Mucosa of rectum (tissue), 2 donors: ENCODE measurements at regions not wholly inside any gene's neighbourhood (a gene's known extent, or its start where the extent isn't known, plus 50 kb on each side); places are given as distances from the start of the nearest gene placed in this dataset.

Source experiments
- H3K27ac ChIP-seq, 2 donors: one replicate each; pipeline ENCODE4 v1.7.0; 2013; ENCODE audit warnings: inconsistent platforms in 2 of 2, low read depth in 2 of 2, low read length in 2 of 2
- H3K27me3 ChIP-seq, 2 donors: one replicate each; pipeline ENCODE4 v1.7.0; 2013; ENCODE audit warnings: low read length in 2 of 2; ENCODE audit not compliant: control insufficient read depth in 2 of 2, insufficient read depth in 2 of 2
- H3K36me3 ChIP-seq, 2 donors: one replicate each; pipeline ENCODE4 v1.7.0; 2013; ENCODE audit warnings: low read length in 2 of 2; ENCODE audit not compliant: control insufficient read depth in 2 of 2, insufficient read depth in 2 of 2
- H3K4me1 ChIP-seq, 2 donors: one replicate each; pipeline ENCODE4 v1.7.0; 2013; ENCODE audit warnings: low read length in 2 of 2, mild to moderate bottlenecking in 1 of 2; ENCODE audit not compliant: control insufficient read depth in 2 of 2, insufficient read depth in 2 of 2
- H3K4me3 ChIP-seq, 2 donors: one replicate each; pipeline ENCODE4 v1.7.0; 2013; ENCODE audit warnings: low read length in 2 of 2
- H3K9ac ChIP-seq, 2 donors: one replicate each; pipeline ENCODE4 v1.7.0; 2013; ENCODE audit warnings: low read length in 2 of 2, low read depth in 1 of 2, mild to moderate bottlenecking in 1 of 2
- H3K9me3 ChIP-seq, 2 donors: one replicate each; pipeline ENCODE4 v1.7.0; 2013; ENCODE audit warnings: low read length in 2 of 2; ENCODE audit not compliant: control insufficient read depth in 2 of 2
- donor health status: healthy.
- donor health status: Normal muscosa, but diverticular disease.

DNA sequence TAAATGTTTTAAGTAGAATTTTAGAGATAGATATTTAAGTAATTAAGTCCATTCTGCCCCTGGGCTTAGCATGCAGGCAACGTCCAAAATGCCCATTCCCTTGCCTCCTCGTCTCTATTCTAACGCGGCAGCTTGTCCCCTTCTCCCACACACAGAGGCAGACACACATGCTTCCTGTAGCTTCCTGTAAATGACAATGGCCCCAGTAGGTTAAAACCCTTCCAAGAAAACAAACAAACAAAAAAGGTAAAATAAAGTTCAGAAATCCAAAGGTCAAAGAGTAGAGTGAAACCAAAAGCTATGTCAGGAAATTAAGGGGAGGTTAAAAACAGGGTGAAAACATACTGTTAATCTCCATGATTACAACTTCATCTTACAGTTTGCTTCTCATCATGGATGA, 857.6 kb downstream of the GATA3 start:
- H3K9me3 ChIP-seq: no peaks in the 10 kb centered on the region
- no peaks in the 10 kb centered on the region for H3K27me3 ChIP-seq
- no peak overlapping the region for H3K9ac ChIP-seq
- no peaks in the 10 kb centered on the region for H3K36me3 ChIP-seq
- H3K4me3 ChIP-seq: no peak overlapping the region
- no peaks in the 10 kb centered on the region for H3K4me1 ChIP-seq
- H3K27ac ChIP-seq: no peak overlapping the region

DNA sequence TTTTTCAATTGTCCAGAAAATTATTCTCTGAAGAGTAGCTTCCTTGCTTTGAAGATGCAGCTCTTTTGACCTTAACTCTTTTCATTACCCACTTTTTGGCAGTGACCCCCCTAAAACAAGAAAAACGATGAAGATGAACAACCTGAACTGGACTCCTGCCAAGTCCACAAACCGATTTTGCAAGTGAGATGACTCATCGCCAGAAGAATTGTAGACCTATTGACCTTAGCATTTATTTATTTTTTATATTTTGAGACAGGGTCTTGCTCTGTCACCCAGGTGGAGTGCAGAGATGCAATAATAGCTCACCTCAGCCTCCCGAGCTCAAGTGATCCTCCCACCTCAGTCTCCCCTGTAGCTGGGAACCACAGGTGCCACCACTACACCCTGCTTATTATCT, 859.2 kb downstream of the GATA3 start:
- Histone ChIP-seq H3K4me3 (no peak overlapping the region), H3K27ac (no peak overlapping the region), H3K4me1 (no peaks in the 10 kb centered on the region), H3K27me3 (no peaks in the 10 kb centered on the region), H3K36me3 (no peaks in the 10 kb centered on the region), H3K9me3 (no peaks in the 10 kb centered on the region), H3K9ac (no peak overlapping the region)

DNA sequence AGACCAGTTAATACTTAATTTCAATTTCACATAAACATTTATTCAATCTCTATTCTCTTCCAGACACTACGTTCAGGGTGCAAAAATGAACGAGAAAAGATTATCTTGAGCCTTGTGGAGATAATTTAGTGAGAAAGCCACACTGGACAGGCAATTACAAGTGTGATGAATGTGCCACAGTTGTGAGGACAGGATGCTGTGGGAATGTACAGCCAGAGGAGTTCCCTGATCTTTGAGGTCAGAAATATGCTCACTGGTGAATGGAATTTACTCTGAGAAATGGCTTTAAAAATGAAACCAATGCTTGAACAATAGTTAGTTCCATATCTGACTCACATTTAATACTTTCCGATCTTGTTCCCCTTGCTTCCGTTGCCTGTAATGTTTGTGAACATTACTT, 864.8 kb downstream of the GATA3 start:
- Histone ChIP-seq H3K4me3 (no peak overlapping the region), H3K9me3 (no peaks in the 10 kb centered on the region), H3K27me3 (no peaks in the 10 kb centered on the region), H3K36me3 (no peaks in the 10 kb centered on the region), H3K9ac (no peak overlapping the region), H3K4me1 (no peaks in the 10 kb centered on the region), H3K27ac (no peak overlapping the region)

DNA sequence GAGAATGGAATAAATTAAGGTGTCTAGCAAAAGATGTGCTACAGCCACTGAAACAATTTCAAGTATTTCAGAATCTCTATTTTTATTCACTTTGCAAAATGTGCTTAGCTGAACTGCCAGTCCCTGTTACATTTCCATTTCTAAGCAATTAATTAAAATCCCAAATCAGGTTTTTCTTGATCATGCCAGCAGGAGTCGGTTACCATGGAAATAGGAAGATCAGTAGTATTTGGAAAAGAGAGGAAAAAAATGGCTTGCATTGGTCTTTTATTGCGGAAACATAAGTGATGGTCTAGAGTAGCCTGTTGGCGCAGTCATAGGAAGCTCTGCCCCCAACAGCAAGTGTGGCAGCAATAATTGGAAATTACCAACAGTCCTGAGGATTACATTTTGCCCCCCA, 867.1 kb downstream of the GATA3 start:
- no peaks in the 10 kb centered on the region for H3K36me3 ChIP-seq
- H3K9ac ChIP-seq: no peak overlapping the region
- no peaks in the 10 kb centered on the region for H3K4me1 ChIP-seq

DNA sequence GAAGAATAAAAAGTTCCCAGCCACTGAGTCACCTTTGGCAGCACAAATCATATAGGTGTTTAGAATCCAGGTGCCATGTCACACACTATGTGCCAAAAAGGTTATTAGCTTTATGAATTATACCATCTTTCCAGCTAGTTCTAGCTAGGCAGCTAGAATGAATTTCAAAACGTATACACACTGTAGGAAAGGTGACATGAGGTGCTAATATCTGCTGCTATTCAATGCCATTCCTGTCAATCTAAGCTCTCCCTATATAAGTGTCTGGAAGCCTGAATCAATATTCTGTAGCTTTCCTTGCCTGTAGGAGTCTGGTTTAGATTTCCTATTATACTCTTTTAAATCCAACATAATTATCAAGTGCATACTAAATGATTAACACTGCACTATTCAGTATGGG, 868.6 kb downstream of the GATA3 start:
- no peak overlapping the region for H3K4me3 ChIP-seq
- H3K9ac ChIP-seq: no peak overlapping the region
- no peaks in the 10 kb centered on the region for H3K27me3 ChIP-seq
- peaks cover 0 to 4% of the 10 kb centered on the region in 2 donors for H3K9me3 ChIP-seq
- H3K4me1 ChIP-seq: no peaks in the 10 kb centered on the region
- H3K27ac ChIP-seq: no peak overlapping the region
- H3K36me3 ChIP-seq: no peaks in the 10 kb centered on the region

More for the DNA sequence above, 867.1 kb downstream of the GATA3 start:
- no peak overlapping the region for H3K4me3 ChIP-seq
- no peaks in the 10 kb centered on the region for H3K9me3 ChIP-seq
- no peak overlapping the region for H3K27ac ChIP-seq
- no peaks in the 10 kb centered on the region for H3K27me3 ChIP-seq

DNA sequence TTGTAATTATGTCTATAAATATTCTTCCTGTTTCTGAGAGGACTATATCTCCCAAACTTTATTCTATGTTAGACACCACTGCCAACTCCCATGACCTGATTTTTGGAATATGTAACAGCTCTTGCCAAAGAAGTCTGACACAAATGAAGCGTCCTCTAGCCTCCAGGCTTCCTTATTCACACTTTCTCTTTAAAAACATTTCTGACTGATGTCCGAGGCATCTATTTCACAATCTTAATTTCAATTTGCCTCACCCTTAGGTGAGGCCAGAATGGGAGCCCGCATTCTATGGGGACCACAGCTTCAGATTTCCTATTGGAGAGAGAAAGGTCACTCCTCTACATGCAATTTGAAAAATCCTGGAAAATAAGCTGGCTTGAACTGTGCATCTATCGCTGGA, 873.2 kb downstream of the GATA3 start:
- no peaks in the 10 kb centered on the region for H3K36me3 ChIP-seq
- no peak overlapping the region for H3K9ac ChIP-seq
- H3K4me3 ChIP-seq: no peak overlapping the region
- H3K4me1 ChIP-seq: no peaks in the 10 kb centered on the region
- H3K9me3 ChIP-seq: peaks cover 0 to 4% of the 10 kb centered on the region in 2 donors
- H3K27ac ChIP-seq: no peak overlapping the region
- no peaks in the 10 kb centered on the region for H3K27me3 ChIP-seq

DNA sequence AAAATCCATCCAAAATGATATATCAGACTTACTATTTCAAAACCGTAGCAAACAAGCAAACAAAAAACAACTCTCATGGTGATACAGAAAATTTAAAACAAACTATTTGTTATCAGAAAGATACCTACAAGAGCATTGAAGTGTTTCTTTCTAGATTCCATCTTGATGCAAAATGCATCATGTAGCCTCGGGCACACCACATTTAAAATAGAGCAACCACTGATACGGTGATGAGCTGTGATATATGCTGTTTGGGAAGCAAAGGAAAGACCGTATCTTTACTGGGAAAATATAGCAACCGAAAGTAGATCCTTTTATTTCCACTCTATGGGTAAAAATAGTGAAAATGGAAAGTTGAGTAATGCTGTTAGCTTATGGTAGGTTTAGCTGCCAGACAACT, 892.0 kb downstream of the GATA3 start:
- H3K4me3 ChIP-seq: no peak overlapping the region

DNA sequence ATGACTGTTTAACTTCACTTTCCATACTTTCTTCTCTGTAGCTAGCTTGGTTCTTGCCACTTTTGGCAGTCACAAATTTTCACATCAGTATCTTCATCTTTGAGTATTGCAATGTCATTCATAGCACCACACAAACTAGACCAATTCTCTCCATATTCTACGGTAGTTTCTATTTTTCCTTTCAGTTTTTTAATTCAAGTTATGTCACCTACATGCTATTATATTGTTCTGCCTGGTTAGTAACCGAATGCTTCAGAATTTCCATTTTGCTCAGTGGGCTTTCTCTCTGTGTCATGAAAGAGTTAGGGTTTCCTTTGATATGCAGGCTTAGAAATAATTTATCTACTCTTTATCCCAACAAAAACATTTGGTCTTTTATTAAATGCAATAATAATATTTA, 896.5 kb downstream of the GATA3 start:
- no peaks in the 10 kb centered on the region for H3K27me3 ChIP-seq
- no peaks in the 10 kb centered on the region for H3K36me3 ChIP-seq
- H3K4me3 ChIP-seq: no peak overlapping the region
- no peaks in the 10 kb centered on the region for H3K9me3 ChIP-seq
- H3K27ac ChIP-seq: no peak overlapping the region
- H3K4me1 ChIP-seq: no peaks in the 10 kb centered on the region
- H3K9ac ChIP-seq: no peak overlapping the region

More for the DNA sequence above, 892.0 kb downstream of the GATA3 start:
- no peaks in the 10 kb centered on the region for H3K4me1 ChIP-seq
- no peaks in the 10 kb centered on the region for H3K36me3 ChIP-seq
- H3K27me3 ChIP-seq: no peaks in the 10 kb centered on the region
- no peak overlapping the region for H3K9ac ChIP-seq
- no peak overlapping the region for H3K27ac ChIP-seq
- no peaks in the 10 kb centered on the region for H3K9me3 ChIP-seq

DNA sequence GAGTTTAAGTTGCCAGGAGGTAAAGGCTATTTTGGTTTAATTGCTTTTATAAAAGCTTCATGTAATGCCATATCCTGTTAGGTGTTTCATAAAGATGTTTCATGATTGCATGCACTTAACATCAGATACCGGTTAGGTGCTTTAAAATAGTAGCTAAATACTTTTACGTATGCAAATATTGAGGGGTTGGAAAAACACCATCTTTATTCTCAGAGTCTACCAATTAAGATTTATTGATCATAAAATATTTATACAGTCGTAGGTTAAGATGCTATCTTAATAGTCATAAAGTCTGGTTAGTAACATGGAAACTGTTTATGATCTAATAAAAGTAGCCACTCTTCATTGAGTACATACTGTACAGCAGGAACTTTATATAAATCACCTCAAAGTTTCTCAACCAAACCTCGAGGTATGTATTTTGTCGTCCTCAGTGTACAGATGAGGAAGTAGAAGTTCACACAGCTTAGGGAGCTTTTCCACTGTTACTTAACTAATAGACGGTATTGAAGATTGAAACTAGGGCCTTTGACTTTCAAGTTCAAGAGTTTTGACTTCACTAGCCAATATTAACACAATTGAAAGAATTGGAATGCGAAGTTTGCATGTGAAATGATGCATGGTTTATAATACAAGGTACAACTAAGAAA, 897.1 kb downstream of the GATA3 start:
- Histone ChIP-seq H3K27ac (no peak overlapping the region), H3K9me3 (no peaks in the 10 kb centered on the region), H3K4me1 (no peaks in the 10 kb centered on the region), H3K27me3 (no peaks in the 10 kb centered on the region), H3K9ac (no peak overlapping the region), H3K36me3 (no peaks in the 10 kb centered on the region), H3K4me3 (no peak overlapping the region)

DNA sequence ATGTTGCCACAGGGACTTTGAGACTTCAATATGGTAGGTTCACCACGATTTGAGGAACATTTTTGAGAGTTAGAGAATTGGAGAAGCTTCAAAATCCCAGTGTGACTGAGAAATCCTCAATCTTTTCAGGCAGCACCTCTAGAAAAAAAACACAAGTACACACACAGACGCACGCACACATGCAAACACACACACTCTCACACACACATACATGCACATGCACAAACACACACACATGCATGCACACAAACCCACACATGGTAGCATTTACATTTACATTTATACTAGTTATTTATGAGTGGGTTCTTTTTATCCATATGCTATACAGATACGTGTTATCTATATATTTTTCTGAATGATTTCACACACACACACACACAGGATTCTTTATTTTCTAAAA, 901.9 kb downstream of the GATA3 start:
- Histone ChIP-seq H3K36me3 (no peaks in the 10 kb centered on the region), H3K27me3 (no peaks in the 10 kb centered on the region), H3K4me3 (no peak overlapping the region), H3K9me3 (no peaks in the 10 kb centered on the region), H3K9ac (no peak overlapping the region), H3K27ac (no peak overlapping the region), H3K4me1 (no peaks in the 10 kb centered on the region)

DNA sequence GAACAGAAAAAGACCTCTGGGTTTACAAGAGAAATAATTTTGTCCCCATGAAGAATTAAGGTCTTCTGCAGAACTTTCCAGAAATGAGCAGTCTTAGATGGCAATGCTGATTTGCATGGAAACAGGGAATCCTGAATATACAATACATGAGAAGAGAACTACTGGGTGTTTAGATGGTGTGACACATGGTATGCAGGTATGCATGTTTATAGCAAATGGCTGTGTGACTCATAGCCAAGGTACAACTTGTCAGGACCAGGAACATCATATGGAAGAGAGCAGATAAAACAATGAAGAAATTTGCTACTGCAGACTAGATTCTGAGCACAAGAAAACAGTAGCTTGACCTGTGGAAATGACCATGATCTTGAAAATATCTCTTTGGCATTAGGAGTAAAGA, 907.8 kb downstream of the GATA3 start:
- no peaks in the 10 kb centered on the region for H3K36me3 ChIP-seq
- H3K4me1 ChIP-seq: no peaks in the 10 kb centered on the region
- no peak overlapping the region for H3K9ac ChIP-seq
- no peak overlapping the region for H3K4me3 ChIP-seq
- no peaks in the 10 kb centered on the region for H3K27me3 ChIP-seq
- no peak overlapping the region for H3K27ac ChIP-seq
- H3K9me3 ChIP-seq: no peaks in the 10 kb centered on the region
